AG10803 (cell line): ENCODE measurements at regions not wholly inside any gene's neighbourhood (a gene's known extent, or its start where the extent isn't known, plus 50 kb on each side); places are given as distances from the start of the nearest gene placed in this dataset.

Experiments used
- DNase-seq: peaks from one replicate; pipeline ENCODE4 v3.0.0; 2010; ENCODE audit warnings: low read depth
- H3K4me3 ChIP-seq: 2 replicates; pipeline ENCODE4 v1.5.1; 2011; ENCODE audit warnings: mild to moderate bottlenecking, low read length, control low read depth
- CTCF ChIP-seq: conservative IDR thresholded peaks from 2 replicates; pipeline ENCODE4 v1.5.1; 2011; ENCODE audit warnings: mild to moderate bottlenecking, low read length, control low read depth, inconsistent platforms

GRCh38 chr6:156336733-156337132, 440.4 kb upstream of the ARID1B start:
- H3K4me3 ChIP-seq = no peak overlapping the region
- DNase-seq = no peak
- TF ChIP-seq CTCF = no peak

GRCh38 chr6:156336089-156336488, 441.1 kb upstream of the ARID1B start:
- no peak for TF ChIP-seq CTCF
- DNase-seq = no peak
- no peak overlapping the region for H3K4me3 ChIP-seq

GRCh38 chr6:156334966-156335365, 442.2 kb upstream of the ARID1B start:
- H3K4me3 ChIP-seq = no peak overlapping the region
- DNase-seq = no peak
- no peak for TF ChIP-seq CTCF

GRCh38 chr6:156319707-156320106, 457.5 kb upstream of the ARID1B start:
- TF ChIP-seq CTCF = no peak
- H3K4me3 ChIP-seq = no peak overlapping the region
- DNase-seq = no peak

GRCh38 chr6:156316583-156317125, 460.5 kb upstream of the ARID1B start:
- no peak for DNase-seq
- no peak overlapping the region for H3K4me3 ChIP-seq
- TF ChIP-seq CTCF = no peak

GRCh38 chr6:156315146-156315545, 462.0 kb upstream of the ARID1B start:
- H3K4me3 ChIP-seq = no peak overlapping the region
- TF ChIP-seq CTCF = no peak
- DNase-seq = no peak

GRCh38 chr6:156313037-156313436, 464.1 kb upstream of the ARID1B start:
- no peak overlapping the region for H3K4me3 ChIP-seq
- DNase-seq = no peak
- TF ChIP-seq CTCF = no peak
